Activated CD4-positive, alpha-beta T cell treated with anti-CD3 and anti-CD28 coated beads, Interleukin-2, amount 10 ng/mL, durations not matched to agents 24 days and 14 days (primary cell): ENCODE measurements at regions not wholly inside any gene's neighbourhood (a gene's known extent, or its start where the extent isn't known, plus 50 kb on each side); places are given as distances from the start of the nearest gene placed in this dataset.

Source experiments
- DNase-seq: peaks from one replicate; pipeline ENCODE4 v3.0.0; 2022
- H3K27ac Mint-ChIP-seq: one replicate; pipeline ENCODE4 v1.8.0; 2022; ENCODE audit warnings: mild to moderate bottlenecking, mixed read lengths
- H3K27me3 Mint-ChIP-seq: one replicate; pipeline ENCODE4 v1.8.0; 2022; ENCODE audit warnings: mixed read lengths
- H3K36me3 Mint-ChIP-seq: one replicate; pipeline ENCODE4 v1.8.0; 2022; ENCODE audit warnings: low read depth, mild to moderate bottlenecking, mixed read lengths
- H3K4me1 Mint-ChIP-seq: one replicate; pipeline ENCODE4 v1.8.0; 2021; ENCODE audit warnings: mixed read lengths
- H3K4me3 Mint-ChIP-seq: one replicate; pipeline ENCODE4 v1.8.0; 2022; ENCODE audit warnings: mild to moderate bottlenecking, moderate library complexity, mixed read lengths
- H3K9me3 Mint-ChIP-seq: one replicate; pipeline ENCODE4 v1.8.0; 2021; ENCODE audit warnings: mixed read lengths
- intact Hi-C: fragments of 100-400 bp; cut with micrococcal nuclease; formaldehyde crosslinking; loops from one replicate; pipeline ENCODE4 v1.15.1; 2023

DNA sequence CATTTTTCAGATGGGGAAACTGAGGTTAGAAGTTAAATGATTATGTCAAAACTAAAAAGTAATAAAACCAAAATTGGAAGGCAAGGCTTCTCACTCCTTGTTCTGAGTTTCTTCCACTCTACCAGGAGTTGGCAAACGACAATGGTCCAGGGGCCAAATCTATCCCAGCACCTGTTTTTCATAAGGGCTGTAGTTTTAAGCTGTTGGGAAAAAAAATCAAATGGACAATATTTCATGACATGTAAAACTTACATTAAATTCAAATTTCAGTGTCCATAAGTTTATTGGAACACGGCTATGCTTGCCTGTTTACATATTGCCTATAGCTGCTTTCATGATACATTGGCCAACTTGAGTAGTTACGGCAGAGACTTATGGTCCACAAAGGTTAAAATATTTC lies 56.7 kb upstream of the TMCC3 start:
- H3K4me3 Mint-ChIP-seq: no peak overlapping the region
- H3K27me3 Mint-ChIP-seq: peaks cover 20% of the 10 kb centered on the region
- H3K4me1 Mint-ChIP-seq: no peaks in the 10 kb centered on the region
- no peak overlapping the region for H3K27ac Mint-ChIP-seq
- no peaks in the 10 kb centered on the region for H3K9me3 Mint-ChIP-seq
- H3K36me3 Mint-ChIP-seq: no peaks in the 10 kb centered on the region
- DNase-seq: no peak
- intact Hi-C loops: no loop called here

DNA sequence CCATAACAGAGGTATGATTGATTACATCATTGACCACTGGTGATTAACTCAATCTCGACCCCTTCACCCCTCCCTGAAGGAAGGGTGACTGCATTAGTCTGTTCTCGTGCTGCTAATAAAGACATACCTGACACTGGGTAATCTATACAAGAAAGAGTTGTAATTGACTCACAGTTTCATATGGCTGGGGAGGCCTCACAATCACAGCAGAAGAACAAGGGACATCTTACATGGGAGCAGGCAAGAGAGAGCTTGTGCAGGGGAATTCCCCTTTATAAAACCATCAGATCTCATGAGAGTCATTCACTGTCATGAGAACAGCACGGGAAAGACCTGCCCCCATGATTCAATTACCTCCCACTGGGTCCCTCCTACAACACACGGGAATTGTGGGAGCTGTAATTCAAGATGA lies 55.9 kb upstream of the TMCC3 start:
- H3K27ac Mint-ChIP-seq: no peak overlapping the region

DNA sequence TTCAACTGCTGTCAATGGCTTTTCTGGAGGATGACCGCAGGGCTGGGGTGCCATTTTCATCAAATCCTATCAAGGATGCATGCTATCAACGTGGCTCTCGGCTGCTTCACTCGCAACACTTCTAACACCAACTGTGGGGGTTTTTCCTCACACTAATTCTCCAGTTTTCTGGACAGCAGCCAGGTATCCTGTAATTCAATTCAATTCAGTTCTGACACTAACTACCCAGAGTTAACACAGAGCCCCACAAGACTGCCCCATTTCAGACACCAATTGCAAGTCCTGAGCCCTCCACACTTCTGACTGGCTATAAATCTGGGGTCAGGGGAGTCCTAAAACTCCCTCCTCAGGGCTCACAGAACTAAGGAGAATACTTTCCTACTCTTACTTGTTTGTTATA lies 55.3 kb upstream of the TMCC3 start:
- H3K36me3 Mint-ChIP-seq: no peaks in the 10 kb centered on the region
- H3K4me3 Mint-ChIP-seq: no peak overlapping the region
- H3K9me3 Mint-ChIP-seq: no peaks in the 10 kb centered on the region
- no peak overlapping the region for H3K27ac Mint-ChIP-seq
- H3K27me3 Mint-ChIP-seq: peaks cover 29% of the 10 kb centered on the region
- no peak for DNase-seq
- no peaks in the 10 kb centered on the region for H3K4me1 Mint-ChIP-seq
- intact Hi-C loops: no loop called here

More for the DNA sequence above, 55.9 kb upstream of the TMCC3 start:
- intact Hi-C loops: no loop called here
- Mint-ChIP-seq H3K9me3 (no peaks in the 10 kb centered on the region), H3K4me1 (no peaks in the 10 kb centered on the region), H3K27me3 (peaks cover 25% of the 10 kb centered on the region), H3K4me3 (no peak overlapping the region), H3K36me3 (no peaks in the 10 kb centered on the region)
- DNase-seq: no peak

DNA sequence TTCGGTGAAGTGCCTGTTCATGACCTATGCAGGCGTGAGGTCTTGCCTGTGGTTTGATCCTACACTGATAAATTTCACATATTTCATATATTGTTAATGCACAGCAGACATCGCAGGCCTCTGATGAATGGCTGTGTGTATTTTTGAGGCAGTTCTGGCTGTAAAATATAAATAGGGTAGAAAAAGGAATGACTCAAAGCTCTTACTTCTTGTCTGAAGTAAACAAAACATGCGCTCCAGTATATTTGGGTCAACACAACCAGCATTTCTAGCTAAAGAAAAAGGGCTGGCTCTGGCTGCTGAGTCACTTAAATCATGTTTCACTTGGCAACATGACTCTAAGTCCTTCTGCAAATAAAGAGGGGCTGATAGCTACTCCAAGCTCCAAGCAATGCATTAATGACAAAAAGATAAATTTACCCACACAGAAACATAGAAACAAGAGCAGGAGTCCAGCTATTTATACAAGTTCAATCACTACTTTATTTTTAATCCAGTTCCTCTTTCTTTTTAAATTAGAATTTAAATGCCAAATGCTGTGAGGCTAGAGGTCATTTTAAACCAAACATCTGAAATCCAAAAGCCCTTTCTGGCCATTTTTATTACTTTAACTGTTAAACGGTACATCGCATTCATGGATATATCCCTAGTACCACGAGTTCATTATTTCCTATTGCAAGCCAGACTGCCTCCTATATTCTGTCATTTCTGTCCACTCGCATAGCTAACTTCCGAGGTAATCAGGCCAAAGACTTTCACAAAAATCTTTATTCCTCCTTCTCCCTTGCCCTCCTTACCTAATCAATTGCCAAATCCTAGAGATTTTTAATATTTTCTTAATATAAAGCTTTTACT lies 54.3 kb upstream of the TMCC3 start:
- Mint-ChIP-seq H3K9me3 (no peaks in the 10 kb centered on the region), H3K27me3 (peaks cover 33% of the 10 kb centered on the region), H3K27ac (no peak overlapping the region), H3K4me3 (no peak overlapping the region), H3K36me3 (no peaks in the 10 kb centered on the region), H3K4me1 (no peaks in the 10 kb centered on the region)
- no peak for DNase-seq
- intact Hi-C loops: no loop called here

DNA sequence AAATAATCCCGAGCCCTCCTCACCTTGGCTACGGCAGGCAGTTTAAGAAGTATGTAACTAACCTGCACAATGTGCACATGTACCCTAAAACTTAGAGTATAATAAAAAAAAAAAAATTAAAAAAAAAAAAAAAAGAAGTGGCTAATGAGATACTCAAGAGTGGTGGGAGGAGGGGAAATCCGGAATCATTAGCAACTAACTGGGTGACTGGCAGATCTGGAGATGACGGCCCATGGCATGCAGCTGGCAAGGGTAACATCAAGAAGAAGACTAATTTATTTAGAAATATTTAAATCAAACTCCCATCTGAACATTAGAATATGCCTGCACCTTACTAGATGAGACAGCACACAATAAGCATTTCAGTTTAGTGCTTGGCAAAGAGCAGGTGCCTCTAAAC lies 52.3 kb upstream of the TMCC3 start:
- Mint-ChIP-seq H3K9me3 (no peaks in the 10 kb centered on the region), H3K4me3 (no peak overlapping the region), H3K4me1 (no peaks in the 10 kb centered on the region), H3K27ac (no peak overlapping the region), H3K27me3 (peaks cover 38% of the 10 kb centered on the region), H3K36me3 (no peaks in the 10 kb centered on the region)
- intact Hi-C loops: no loop called here
- no peak for DNase-seq

DNA sequence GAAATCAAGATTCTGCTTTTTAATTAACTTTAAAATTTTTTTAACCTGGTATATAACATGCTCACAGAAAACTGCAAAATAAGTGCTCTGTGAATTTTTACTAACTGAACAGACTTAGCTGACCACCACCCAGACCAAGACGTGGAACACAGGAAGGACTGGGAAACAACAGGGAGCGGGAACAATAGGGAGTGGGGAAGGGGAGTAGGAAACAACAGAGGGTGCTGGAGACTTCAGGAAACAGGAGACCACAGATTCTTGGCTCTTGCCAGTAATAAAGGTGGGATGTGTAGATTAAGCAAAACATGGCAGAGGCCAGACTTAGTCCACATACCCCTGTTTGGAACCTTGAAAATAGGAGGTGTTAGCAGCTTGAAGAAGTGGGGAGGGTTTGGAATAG lies 51.4 kb upstream of the TMCC3 start:
- peaks cover 36% of the 10 kb centered on the region for H3K27me3 Mint-ChIP-seq
- DNase-seq: no peak
- no peak overlapping the region for H3K27ac Mint-ChIP-seq
- intact Hi-C loops: no loop called here
- H3K9me3 Mint-ChIP-seq: no peaks in the 10 kb centered on the region
- H3K4me3 Mint-ChIP-seq: no peak overlapping the region
- H3K36me3 Mint-ChIP-seq: no peaks in the 10 kb centered on the region
- H3K4me1 Mint-ChIP-seq: no peaks in the 10 kb centered on the region

DNA sequence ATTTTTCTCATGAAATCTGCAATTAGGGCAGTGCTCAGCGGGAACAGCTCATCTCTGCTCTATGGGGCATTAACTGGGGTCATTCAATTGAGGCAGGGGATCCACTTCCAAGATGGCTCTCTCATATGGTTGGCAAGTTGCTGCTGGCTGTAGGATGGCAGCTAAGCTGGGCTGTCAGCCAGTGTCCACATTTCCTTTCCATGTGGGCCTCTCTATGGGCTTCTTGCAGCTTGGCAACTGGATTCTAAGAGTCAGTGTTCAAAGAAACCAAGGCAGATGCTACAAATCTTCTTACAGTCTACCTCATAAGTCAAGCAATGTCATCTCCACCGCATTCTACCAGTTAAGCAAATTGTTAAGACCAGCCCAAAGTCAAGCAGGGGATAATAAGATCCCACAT lies 50.3 kb upstream of the TMCC3 start:
- Mint-ChIP-seq H3K27ac (no peak overlapping the region), H3K27me3 (peaks cover 35% of the 10 kb centered on the region)
- intact Hi-C loops: no loop called here

More for the DNA sequence above, 50.3 kb upstream of the TMCC3 start:
- H3K9me3 Mint-ChIP-seq: no peaks in the 10 kb centered on the region
- H3K4me1 Mint-ChIP-seq: no peaks in the 10 kb centered on the region
- H3K36me3 Mint-ChIP-seq: no peaks in the 10 kb centered on the region
- no peak overlapping the region for H3K4me3 Mint-ChIP-seq
- DNase-seq: no peak
